SJCRH30 (cell line): ENCODE measurements at regions not wholly inside any gene's neighbourhood (a gene's known extent, or its start where the extent isn't known, plus 50 kb on each side); places are given as distances from the start of the nearest gene placed in this dataset.
A peak's percentile ranks its signal among the peaks of the same experiment; 100 is the strongest.

ENCODE experiments used
- DNase-seq, 2 experiments: peaks; one replicate each; pipeline ENCODE4 v3.0.0-alpha.2; 2015 to 2020
- H3K27ac ChIP-seq: fragments of 250-450 bp; sonication (Bioruptor Pico); 2 replicates; pipeline ENCODE4 v1.5.1; 2020; ENCODE audit warnings: mild to moderate bottlenecking, moderate library complexity
- H3K27me3 ChIP-seq: fragments of 250-450 bp; sonication (Bioruptor Pico); 2 replicates; pipeline ENCODE4 v1.5.1; 2020; ENCODE audit warnings: mild to moderate bottlenecking, moderate library complexity
- H3K36me3 ChIP-seq: fragments of 250-450 bp; sonication (Bioruptor Pico); 2 replicates; pipeline ENCODE4 v1.5.1; 2020; ENCODE audit warnings: mild to moderate bottlenecking, moderate library complexity
- H3K4me1 ChIP-seq: fragments of 250-450 bp; sonication (Bioruptor Pico); 2 replicates; pipeline ENCODE4 v1.5.1; 2020; ENCODE audit warnings: mild to moderate bottlenecking, moderate library complexity
- H3K4me3 ChIP-seq: fragments of 250-450 bp; sonication (Bioruptor Pico); 2 replicates; pipeline ENCODE4 v1.5.1; 2020; ENCODE audit warnings: mild to moderate bottlenecking, moderate library complexity
- H3K9me3 ChIP-seq: fragments of 250-450 bp; sonication (Bioruptor Pico); replicated peaks from 2 replicates; pipeline ENCODE4 v1.5.1; 2020; ENCODE audit warnings: mild to moderate bottlenecking, moderate library complexity

DNA sequence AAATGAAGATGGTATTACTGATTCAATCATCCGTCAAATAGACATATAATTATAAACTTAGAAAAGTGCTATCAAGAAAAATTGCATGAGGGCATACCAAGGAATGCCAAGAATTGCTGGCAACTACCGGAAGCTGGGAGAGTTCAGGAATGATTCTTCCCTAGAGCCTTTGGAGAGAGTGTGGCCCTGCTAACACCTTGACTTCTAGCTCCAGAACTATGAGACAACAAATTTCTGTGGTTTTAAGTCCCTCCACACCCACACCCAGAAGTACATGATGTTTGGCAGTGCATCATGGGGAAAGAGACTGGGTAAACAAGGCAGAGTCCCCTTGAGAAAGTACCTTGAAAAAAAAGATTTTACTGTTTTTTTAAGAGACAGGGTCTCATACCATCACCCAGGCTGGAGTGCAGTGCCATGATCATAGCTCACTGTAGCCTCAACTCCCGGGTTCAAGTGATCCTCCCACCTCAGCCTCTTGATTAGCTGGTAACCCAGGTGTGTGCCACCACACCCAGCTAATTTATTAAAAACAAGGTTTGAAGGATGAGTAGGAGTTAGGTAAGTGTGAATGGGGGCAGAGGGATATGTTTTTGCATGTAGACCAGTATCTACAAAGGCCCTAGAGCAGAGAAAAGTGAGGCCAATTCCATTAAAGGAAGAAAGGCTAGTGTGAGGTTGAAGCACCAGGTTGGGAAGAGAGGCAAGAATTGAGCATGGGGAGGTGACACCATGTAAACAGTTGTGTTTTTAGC, 53.1 kb downstream of the GSX2 start:
- no peaks in the 10 kb centered on the region for H3K4me1 ChIP-seq
- no peak overlapping the region for H3K4me3 ChIP-seq
- no peaks in the 10 kb centered on the region; the same call in 1 of the 2 replicates for H3K9me3 ChIP-seq
- DNase-seq, result no peak
- no peak overlapping the region for H3K27ac ChIP-seq
- no peaks in the 10 kb centered on the region for H3K27me3 ChIP-seq
- H3K36me3 ChIP-seq, result no peaks in the 10 kb centered on the region

- Histone ChIP-seq H3K27ac (no peak overlapping the region), H3K9me3 (no peaks in the 10 kb centered on the region), H3K36me3 (no peaks in the 10 kb centered on the region), H3K27me3 (no peaks in the 10 kb centered on the region), H3K4me3 (no peak overlapping the region), H3K4me1 (no peaks in the 10 kb centered on the region)
- DNase-seq, result no peak
These were observed 56.0 kb downstream of the GSX2 start for GRCh38 chr4:54155936-54156335.

DNA sequence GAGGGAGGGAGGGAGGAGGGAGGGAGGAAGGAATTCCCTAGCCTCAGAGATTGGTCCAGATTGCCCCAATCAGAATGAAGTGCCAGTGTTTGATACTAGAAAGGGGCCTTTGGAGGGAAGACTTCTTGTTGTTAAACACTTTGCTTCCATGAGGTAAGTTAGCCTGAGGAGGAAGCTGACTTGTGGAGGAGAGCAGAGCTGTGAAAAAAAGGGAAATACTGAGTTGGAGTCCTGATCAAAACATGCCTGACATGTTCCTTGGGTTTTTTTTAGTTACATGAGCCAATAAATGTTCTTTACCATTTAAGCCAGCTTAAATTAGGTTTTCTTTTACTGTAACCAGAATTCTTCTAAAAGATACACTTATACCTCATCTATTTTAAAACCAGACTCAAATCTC, 57.6 kb downstream of the GSX2 start:
- no peak overlapping the region for H3K4me3 ChIP-seq
- no peaks in the 10 kb centered on the region for H3K27me3 ChIP-seq
- H3K4me1 ChIP-seq, result no peaks in the 10 kb centered on the region
- H3K36me3 ChIP-seq, result no peaks in the 10 kb centered on the region
- no peak for DNase-seq
- no peak overlapping the region for H3K27ac ChIP-seq
- no peaks in the 10 kb centered on the region for H3K9me3 ChIP-seq

DNA sequence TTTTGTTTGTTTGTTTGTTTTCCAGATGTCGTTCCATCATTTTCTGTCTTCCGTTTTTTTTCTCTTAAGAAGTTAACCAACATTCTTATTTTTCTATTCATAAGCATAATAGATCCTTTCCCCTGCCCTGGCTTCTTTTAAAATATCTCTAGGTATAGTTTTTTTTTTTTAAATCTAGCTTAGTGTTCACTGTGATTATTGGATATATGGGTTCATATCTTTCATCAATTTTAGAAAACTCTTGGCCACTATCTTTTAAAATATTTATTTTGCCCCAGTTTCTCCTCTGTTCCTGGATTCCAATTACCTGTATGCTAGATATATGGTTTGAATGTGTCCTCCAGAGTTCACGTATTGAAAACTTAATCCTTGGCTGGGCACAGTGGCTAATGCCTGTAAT, 59.6 kb downstream of the GSX2 start:
- no peak for DNase-seq
- no peak overlapping the region for H3K4me3 ChIP-seq
- H3K4me1 ChIP-seq, result no peaks in the 10 kb centered on the region
- H3K36me3 ChIP-seq, result no peaks in the 10 kb centered on the region
- no peaks in the 10 kb centered on the region for H3K9me3 ChIP-seq
- no peaks in the 10 kb centered on the region; the same call in 1 of the 2 replicates for H3K27me3 ChIP-seq
- no peak overlapping the region for H3K27ac ChIP-seq

DNA sequence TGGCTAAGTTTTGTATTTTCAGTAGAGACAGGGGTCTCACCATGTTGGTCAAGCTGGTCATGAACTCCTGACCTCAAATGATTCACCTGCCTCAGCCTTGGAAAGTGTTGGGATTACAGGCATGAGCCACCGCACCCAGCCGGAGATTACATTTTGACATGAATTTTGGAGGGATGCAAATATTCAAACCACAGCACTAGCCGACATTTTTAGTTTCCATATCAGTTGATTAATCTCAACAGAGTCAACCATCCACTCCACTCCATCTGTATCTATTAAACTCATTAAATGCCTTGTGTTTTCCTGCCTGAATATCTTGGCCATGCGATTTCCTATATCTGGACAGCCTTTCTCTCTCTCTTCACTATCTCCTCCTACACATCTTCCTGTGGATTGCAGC, 64.1 kb upstream of the PDGFRA start:
- Histone ChIP-seq H3K27me3 (no peaks in the 10 kb centered on the region; the same call in 1 of the 2 replicates), H3K4me1 (peaks cover 8% of the 10 kb centered on the region; the same call in 1 of the 2 replicates), H3K36me3 (no peaks in the 10 kb centered on the region), H3K27ac (no peak overlapping the region), H3K9me3 (no peaks in the 10 kb centered on the region), H3K4me3 (no peak overlapping the region)
- no peak for DNase-seq

DNA sequence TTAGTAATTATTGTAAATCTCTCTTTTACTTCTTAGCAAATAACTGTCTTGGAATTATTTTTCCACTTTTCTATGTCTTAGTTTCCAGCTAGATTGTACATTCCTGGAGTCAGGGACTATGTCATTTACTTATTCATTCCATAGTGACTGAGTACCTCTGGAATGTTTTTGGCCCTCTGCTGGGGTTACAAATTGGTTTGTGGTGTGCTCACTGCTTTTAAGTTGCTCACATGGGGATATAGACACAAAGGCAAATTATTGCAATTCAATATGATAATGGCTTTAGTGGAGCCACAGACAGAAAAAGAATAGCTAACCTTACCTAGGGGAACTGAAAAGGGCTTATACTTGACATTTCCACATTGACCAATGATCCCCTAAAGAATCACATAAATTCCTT, 63.7 kb upstream of the PDGFRA start:
- H3K9me3 ChIP-seq, result no peaks in the 10 kb centered on the region
- peak; percentile 31 to 42 for DNase-seq
- peaks cover 8% of the 10 kb centered on the region; the same call in 1 of the 2 replicates for H3K4me1 ChIP-seq
- no peaks in the 10 kb centered on the region for H3K36me3 ChIP-seq
- H3K27ac ChIP-seq, result no peak overlapping the region
- H3K4me3 ChIP-seq, result no peak overlapping the region
- no peaks in the 10 kb centered on the region; the same call in 1 of the 2 replicates for H3K27me3 ChIP-seq

DNA sequence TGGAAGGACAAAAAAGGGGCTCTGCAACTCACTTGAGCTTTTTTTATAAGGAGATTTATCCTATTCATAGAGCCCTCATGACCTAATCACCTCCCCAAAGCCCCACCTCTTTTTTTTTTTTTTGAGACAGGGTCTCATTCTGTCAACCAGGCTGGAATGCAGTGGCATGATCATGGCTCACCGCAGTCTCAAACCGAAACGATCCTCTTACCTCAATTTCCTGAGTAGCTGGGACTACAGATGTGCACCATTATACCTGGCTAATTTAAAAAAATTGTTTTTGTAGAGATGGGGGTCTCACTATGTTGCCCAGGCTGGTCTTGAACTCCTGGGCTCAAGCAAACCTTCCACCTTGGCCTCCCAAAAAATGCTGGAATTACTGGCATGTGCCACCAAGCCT, 61.6 kb upstream of the PDGFRA start:
- Histone ChIP-seq H3K9me3 (no peaks in the 10 kb centered on the region), H3K27me3 (no peaks in the 10 kb centered on the region; the same call in 1 of the 2 replicates), H3K4me1 (peaks cover 8% of the 10 kb centered on the region; the same call in 1 of the 2 replicates), H3K27ac (no peak overlapping the region), H3K36me3 (no peaks in the 10 kb centered on the region), H3K4me3 (no peak overlapping the region)
- DNase-seq, result no peak

GRCh38 chr4:54169176-54169575, 59.9 kb upstream of the PDGFRA start:
- Histone ChIP-seq H3K36me3 (no peaks in the 10 kb centered on the region), H3K4me1 (peaks cover 8% of the 10 kb centered on the region; the same call in 1 of the 2 replicates), H3K27me3 (no peaks in the 10 kb centered on the region; the same call in 1 of the 2 replicates), H3K9me3 (no peaks in the 10 kb centered on the region), H3K27ac (no peak overlapping the region), H3K4me3 (no peak overlapping the region)
- DNase-seq, result peak in 1 of 2 experiments; percentile 25

GRCh38 chr4:54172156-54172555, 56.9 kb upstream of the PDGFRA start:
- no peaks in the 10 kb centered on the region for H3K27me3 ChIP-seq
- H3K36me3 ChIP-seq, result no peaks in the 10 kb centered on the region
- H3K9me3 ChIP-seq, result no peaks in the 10 kb centered on the region
- H3K27ac ChIP-seq, result no peak overlapping the region
- H3K4me3 ChIP-seq, result no peak overlapping the region
- no peak for DNase-seq
- peaks cover 6% of the 10 kb centered on the region; the same call in 1 of the 2 replicates for H3K4me1 ChIP-seq

DNA sequence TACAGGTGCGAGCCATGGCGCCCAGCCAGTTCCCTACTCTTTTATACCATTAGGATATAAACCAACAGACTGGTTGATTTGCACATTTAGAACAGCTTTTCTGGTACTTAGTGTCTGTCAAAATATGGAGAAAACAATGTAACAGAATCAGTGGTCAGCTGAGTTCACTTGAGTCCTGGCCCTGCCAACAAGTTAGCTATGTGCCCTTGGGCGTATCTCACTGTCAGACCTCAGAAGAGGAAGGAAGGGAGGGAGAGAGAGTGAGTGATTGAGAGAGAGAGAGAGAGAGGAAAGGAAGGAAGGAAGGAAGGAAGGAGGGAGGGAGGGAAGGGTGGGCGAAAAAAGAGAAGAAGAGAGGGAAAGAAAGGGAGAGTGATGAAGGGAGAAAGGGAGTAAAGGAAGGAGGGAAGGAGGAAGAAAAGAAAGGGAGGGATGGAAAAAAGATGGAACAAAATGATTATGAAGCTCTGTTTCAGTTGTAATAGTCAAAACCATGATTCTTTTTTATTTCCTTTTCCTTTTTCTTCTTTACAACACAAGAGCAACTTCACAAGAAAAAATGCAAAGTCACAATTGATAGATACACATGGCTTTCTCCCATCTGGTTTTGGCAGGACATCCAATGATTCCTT, 55.7 kb upstream of the PDGFRA start:
- no peak overlapping the region for H3K27ac ChIP-seq
- no peak for DNase-seq
- no peaks in the 10 kb centered on the region for H3K9me3 ChIP-seq
- H3K4me3 ChIP-seq, result no peak overlapping the region
- peaks cover 6% of the 10 kb centered on the region; the same call in 1 of the 2 replicates for H3K4me1 ChIP-seq
- H3K27me3 ChIP-seq, result no peaks in the 10 kb centered on the region
- H3K36me3 ChIP-seq, result no peaks in the 10 kb centered on the region

- Histone ChIP-seq H3K27ac (no peak overlapping the region), H3K4me3 (no peak overlapping the region), H3K4me1 (no peaks in the 10 kb centered on the region), H3K36me3 (no peaks in the 10 kb centered on the region), H3K27me3 (no peaks in the 10 kb centered on the region), H3K9me3 (no peaks in the 10 kb centered on the region)
- DNase-seq, result no peak
These were observed 52.9 kb upstream of the PDGFRA start for GRCh38 chr4:54176202-54176601.
